Neural cell (in vitro differentiated cells): ENCODE measurements at regions not wholly inside any gene's neighbourhood (a gene's known extent, or its start where the extent isn't known, plus 50 kb on each side); places are given as distances from the start of the nearest gene placed in this dataset.

Source experiments
- H2AFZ ChIP-seq: fragments of 200-600, 300-800 bp; sonication (generic), shearing (Covaris generic); 2 replicates; pipeline ENCODE4 v1.6.0; 2014; ENCODE audit warnings: low read depth, mild to moderate bottlenecking, antibody characterized with exemption, low read length, moderate library complexity
- H3F3A ChIP-seq: fragments of 200-600 bp; shearing (Covaris generic); 2 replicates; pipeline ENCODE4 v1.6.1; 2016; ENCODE audit warnings: mild to moderate bottlenecking, moderate library complexity, mixed read lengths, antibody characterized with exemption, low read length; ENCODE audit not compliant: insufficient read depth, poor library complexity, severe bottlenecking
- H3K27ac ChIP-seq: fragments of 200-600, 300-800 bp; sonication (generic), shearing (Covaris generic); 2 replicates; pipeline ENCODE4 v1.5.1; 2014; ENCODE audit warnings: mild to moderate bottlenecking, low read length, moderate library complexity
- H3K27me3 ChIP-seq: fragments of 300-800, 200-600 bp; sonication (generic), shearing (Covaris generic); 2 replicates; pipeline ENCODE4 v1.6.0; 2014; ENCODE audit warnings: mild to moderate bottlenecking, low read depth, low read length, moderate library complexity; ENCODE audit not compliant: insufficient read depth
- H3K36me3 ChIP-seq: fragments of 300-800, 200-600 bp; sonication (generic), shearing (Covaris generic); 2 replicates; pipeline ENCODE4 v1.5.1; 2014; ENCODE audit warnings: mild to moderate bottlenecking, antibody characterized with exemption, low read length, moderate library complexity; ENCODE audit not compliant: insufficient read depth
- H3K4me2 ChIP-seq: fragments of 300-800, 200-600 bp; sonication (generic), shearing (Covaris generic); 2 replicates; pipeline ENCODE4 v1.6.0; 2014; ENCODE audit warnings: mild to moderate bottlenecking, low read length
- H3K4me3 ChIP-seq: fragments of 300-800, 200-600 bp; sonication (generic), shearing (Covaris generic); 2 replicates; pipeline ENCODE4 v1.5.1; 2014; ENCODE audit warnings: mild to moderate bottlenecking, low read length, moderate library complexity
- H3K79me2 ChIP-seq: fragments of 200-600 bp; shearing (Covaris generic); replicated peaks from 2 replicates; pipeline ENCODE4 v1.6.0; 2014; ENCODE audit warnings: mild to moderate bottlenecking, low read length, moderate library complexity; ENCODE audit not compliant: insufficient read depth
- H3K9ac ChIP-seq: fragments of 300-800, 200-600 bp; sonication (generic), shearing (Covaris generic); 2 replicates; pipeline ENCODE4 v1.6.1; 2016; ENCODE audit warnings: mild to moderate bottlenecking, low read length, mixed read lengths
- H3K9me2 ChIP-seq: fragments of 200-600 bp; shearing (Covaris generic); 2 replicates; pipeline ENCODE4 v1.6.1; 2016; ENCODE audit warnings: mild to moderate bottlenecking, low read length, mixed read lengths; ENCODE audit not compliant: insufficient read depth
- H3K9me3 ChIP-seq: fragments of 200-600, 300-800 bp; sonication (generic), shearing (Covaris generic); 2 replicates; pipeline ENCODE4 v1.6.1; 2016; ENCODE audit warnings: mild to moderate bottlenecking, mixed run types, low read length, moderate library complexity, mixed read lengths
- H4K20me1 ChIP-seq: fragments of 200-600 bp; shearing (Covaris generic); 2 replicates; pipeline ENCODE4 v1.6.1; 2016; ENCODE audit warnings: mild to moderate bottlenecking, mixed run types; ENCODE audit not compliant: insufficient read depth
- EP300 ChIP-seq: fragments of 450-650 bp; conservative IDR thresholded peaks from 2 replicates; pipeline ENCODE4 v1.6.1; 2014; ENCODE audit warnings: antibody characterized with exemption, mild to moderate bottlenecking, moderate library complexity; ENCODE audit not compliant: poor library complexity, severe bottlenecking
- EZH2 ChIP-seq: fragments of 200-600, 300-800 bp; shearing (Covaris generic), sonication (generic); IDR thresholded peaks from 2 replicates; pipeline ENCODE4 v1.6.1; 2014; ENCODE audit warnings: antibody characterized with exemption, low read length, borderline replicate concordance, mild to moderate bottlenecking; ENCODE audit not compliant: insufficient read depth, poor library complexity, severe bottlenecking
- MXI1 ChIP-seq: fragments of 450-650 bp; conservative IDR thresholded peaks from 2 replicates; pipeline ENCODE4 v1.6.1; 2014; ENCODE audit warnings: antibody characterized with exemption, mild to moderate bottlenecking; ENCODE audit not compliant: poor library complexity, severe bottlenecking
- POLR2AphosphoS5 ChIP-seq: IDR thresholded peaks from 2 replicates; pipeline ENCODE4 v1.6.1; 2012
- RAD21 ChIP-seq: fragments of 450-650 bp; conservative IDR thresholded peaks from 2 replicates; pipeline ENCODE4 v1.6.1; 2014; ENCODE audit warnings: antibody characterized with exemption, mild to moderate bottlenecking, moderate library complexity
- SMC3 ChIP-seq: fragments of 450-650 bp; conservative IDR thresholded peaks from 2 replicates; pipeline ENCODE4 v1.6.1; 2014; ENCODE audit warnings: antibody characterized with exemption, mild to moderate bottlenecking, moderate library complexity; ENCODE audit not compliant: poor library complexity
- TAF1 ChIP-seq: IDR thresholded peaks from 2 replicates; pipeline ENCODE4 v1.6.1; 2012; ENCODE audit warnings: low read depth
- TF ChIP-seq, protein P1 (sequence below): IDR thresholded peaks from 2 replicates; pipeline ENCODE4 v1.6.1; 2012; ENCODE audit warnings: borderline replicate concordance
- TF ChIP-seq, protein P2 (sequence below): fragments of 450-650 bp; IDR thresholded peaks from 2 replicates; pipeline ENCODE4 v1.5.1; 2014; ENCODE audit warnings: antibody characterized with exemption, mild to moderate bottlenecking, moderate library complexity; ENCODE audit not compliant: poor library complexity, severe bottlenecking

DNA sequence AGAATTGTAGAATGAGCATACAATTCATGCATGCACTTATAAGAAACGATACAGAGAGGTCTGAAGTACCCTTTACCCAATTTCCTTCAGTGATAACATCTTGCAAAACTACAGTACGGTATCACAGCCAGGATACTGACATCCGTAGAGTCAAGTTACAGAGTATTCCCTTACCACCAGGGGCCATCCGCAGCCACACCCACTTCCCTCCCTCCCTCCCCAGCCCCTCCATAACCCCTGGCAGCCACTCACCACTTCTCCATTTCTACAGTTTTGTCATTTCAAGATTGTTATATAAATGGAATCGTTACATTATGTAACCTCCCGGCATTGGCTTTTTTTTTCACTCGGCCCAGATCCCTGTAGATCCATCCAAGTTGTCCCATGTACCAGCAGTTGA, 113.6 kb upstream of the RET start:
- Histone ChIP-seq H3K79me2 (no peaks in the 10 kb centered on the region), H3K4me3 (no peak overlapping the region), H3K9me3 (no peaks in the 10 kb centered on the region), H3K27ac (no peak overlapping the region), H2AFZ (no peak overlapping the region), H3K9ac (no peak overlapping the region), H3K4me2 (no peak overlapping the region), H3K9me2 (no peaks in the 10 kb centered on the region), H3K36me3 (no peaks in the 10 kb centered on the region), H3K27me3 (no peaks in the 10 kb centered on the region), H4K20me1 (no peaks in the 10 kb centered on the region), H3F3A (no peaks in the 10 kb centered on the region)
- TF ChIP-seq SMC3, result no peak
- TF ChIP-seq MXI1, result no peak
- TF ChIP-seq, protein P1, sequence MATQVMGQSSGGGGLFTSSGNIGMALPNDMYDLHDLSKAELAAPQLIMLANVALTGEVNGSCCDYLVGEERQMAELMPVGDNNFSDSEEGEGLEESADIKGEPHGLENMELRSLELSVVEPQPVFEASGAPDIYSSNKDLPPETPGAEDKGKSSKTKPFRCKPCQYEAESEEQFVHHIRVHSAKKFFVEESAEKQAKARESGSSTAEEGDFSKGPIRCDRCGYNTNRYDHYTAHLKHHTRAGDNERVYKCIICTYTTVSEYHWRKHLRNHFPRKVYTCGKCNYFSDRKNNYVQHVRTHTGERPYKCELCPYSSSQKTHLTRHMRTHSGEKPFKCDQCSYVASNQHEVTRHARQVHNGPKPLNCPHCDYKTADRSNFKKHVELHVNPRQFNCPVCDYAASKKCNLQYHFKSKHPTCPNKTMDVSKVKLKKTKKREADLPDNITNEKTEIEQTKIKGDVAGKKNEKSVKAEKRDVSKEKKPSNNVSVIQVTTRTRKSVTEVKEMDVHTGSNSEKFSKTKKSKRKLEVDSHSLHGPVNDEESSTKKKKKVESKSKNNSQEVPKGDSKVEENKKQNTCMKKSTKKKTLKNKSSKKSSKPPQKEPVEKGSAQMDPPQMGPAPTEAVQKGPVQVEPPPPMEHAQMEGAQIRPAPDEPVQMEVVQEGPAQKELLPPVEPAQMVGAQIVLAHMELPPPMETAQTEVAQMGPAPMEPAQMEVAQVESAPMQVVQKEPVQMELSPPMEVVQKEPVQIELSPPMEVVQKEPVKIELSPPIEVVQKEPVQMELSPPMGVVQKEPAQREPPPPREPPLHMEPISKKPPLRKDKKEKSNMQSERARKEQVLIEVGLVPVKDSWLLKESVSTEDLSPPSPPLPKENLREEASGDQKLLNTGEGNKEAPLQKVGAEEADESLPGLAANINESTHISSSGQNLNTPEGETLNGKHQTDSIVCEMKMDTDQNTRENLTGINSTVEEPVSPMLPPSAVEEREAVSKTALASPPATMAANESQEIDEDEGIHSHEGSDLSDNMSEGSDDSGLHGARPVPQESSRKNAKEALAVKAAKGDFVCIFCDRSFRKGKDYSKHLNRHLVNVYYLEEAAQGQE, result no peak
- no peak for TF ChIP-seq EP300
- no peak for TF ChIP-seq RAD21
- TF ChIP-seq, protein P2, sequence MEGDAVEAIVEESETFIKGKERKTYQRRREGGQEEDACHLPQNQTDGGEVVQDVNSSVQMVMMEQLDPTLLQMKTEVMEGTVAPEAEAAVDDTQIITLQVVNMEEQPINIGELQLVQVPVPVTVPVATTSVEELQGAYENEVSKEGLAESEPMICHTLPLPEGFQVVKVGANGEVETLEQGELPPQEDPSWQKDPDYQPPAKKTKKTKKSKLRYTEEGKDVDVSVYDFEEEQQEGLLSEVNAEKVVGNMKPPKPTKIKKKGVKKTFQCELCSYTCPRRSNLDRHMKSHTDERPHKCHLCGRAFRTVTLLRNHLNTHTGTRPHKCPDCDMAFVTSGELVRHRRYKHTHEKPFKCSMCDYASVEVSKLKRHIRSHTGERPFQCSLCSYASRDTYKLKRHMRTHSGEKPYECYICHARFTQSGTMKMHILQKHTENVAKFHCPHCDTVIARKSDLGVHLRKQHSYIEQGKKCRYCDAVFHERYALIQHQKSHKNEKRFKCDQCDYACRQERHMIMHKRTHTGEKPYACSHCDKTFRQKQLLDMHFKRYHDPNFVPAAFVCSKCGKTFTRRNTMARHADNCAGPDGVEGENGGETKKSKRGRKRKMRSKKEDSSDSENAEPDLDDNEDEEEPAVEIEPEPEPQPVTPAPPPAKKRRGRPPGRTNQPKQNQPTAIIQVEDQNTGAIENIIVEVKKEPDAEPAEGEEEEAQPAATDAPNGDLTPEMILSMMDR, result no peak
- TF ChIP-seq EZH2, result no peak
- TF ChIP-seq TAF1, result no peak
- no peak for TF ChIP-seq POLR2AphosphoS5

DNA sequence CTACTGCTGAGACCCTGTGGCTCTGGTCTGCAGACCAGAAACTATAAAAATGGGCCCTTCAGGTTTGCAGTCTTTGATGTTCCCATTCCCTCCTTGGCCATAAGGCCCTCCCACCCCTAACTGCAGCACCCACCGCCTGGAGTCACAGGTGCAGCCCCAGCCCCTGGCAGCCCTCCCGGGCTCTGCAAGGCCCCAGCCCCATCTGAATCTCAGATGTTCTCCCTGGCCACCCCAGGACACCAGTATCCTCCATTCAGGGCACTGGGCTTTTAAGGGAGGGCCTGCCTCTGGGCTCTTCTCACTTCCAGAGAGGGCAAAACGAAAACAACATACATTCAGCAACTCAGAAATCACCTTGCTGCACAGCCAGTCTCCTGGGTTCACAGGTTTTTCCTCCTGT, 107.7 kb upstream of the RET start:
- Histone ChIP-seq H3K27ac (no peak overlapping the region), H3K36me3 (no peaks in the 10 kb centered on the region), H3F3A (no peaks in the 10 kb centered on the region), H3K9me3 (no peaks in the 10 kb centered on the region), H3K9ac (no peak overlapping the region), H3K79me2 (no peaks in the 10 kb centered on the region), H3K9me2 (no peaks in the 10 kb centered on the region), H4K20me1 (no peaks in the 10 kb centered on the region), H3K4me3 (no peak overlapping the region), H3K4me2 (no peak overlapping the region), H3K27me3 (no peaks in the 10 kb centered on the region), H2AFZ (no peak overlapping the region)
- no peak for TF ChIP-seq EZH2
- TF ChIP-seq MXI1, result no peak
- TF ChIP-seq TAF1, result no peak
- TF ChIP-seq, protein P1, result no peak
- no peak for TF ChIP-seq EP300
- TF ChIP-seq RAD21, result no peak
- TF ChIP-seq, protein P2, result no peak
- no peak for TF ChIP-seq POLR2AphosphoS5
- TF ChIP-seq SMC3, result no peak
